Fibroblast of lung (primary cell): ENCODE measurements at regions not wholly inside any gene's neighbourhood (a gene's known extent, or its start where the extent isn't known, plus 50 kb on each side); places are given as distances from the start of the nearest gene placed in this dataset.
"Not testable (repeated sequence)": the region's sequence is repeated elsewhere in the genome, so short reads cannot be mapped to it uniquely, and the experiment has no call there.

Experiments
- DNase-seq, 2 donors: peaks; one replicate each; pipeline versions ENCODE4 v3.0.0 to v3.0.0-alpha.2; 2010; ENCODE audit warnings: low read depth in 2 of 2
- H2AFZ ChIP-seq: 2 replicates; pipeline ENCODE4 v1.5.1; 2012; ENCODE audit warnings: low read length, control low read depth, inconsistent platforms
- H3K27ac ChIP-seq: 2 replicates; pipeline ENCODE4 v1.5.1; 2011; ENCODE audit warnings: low read length, control low read depth; ENCODE audit not compliant: insufficient read depth
- H3K27me3 ChIP-seq: 2 replicates; pipeline ENCODE4 v1.5.1; 2011; ENCODE audit warnings: mild to moderate bottlenecking, low read length; ENCODE audit not compliant: control insufficient read depth, insufficient read depth
- H3K36me3 ChIP-seq: 2 replicates; pipeline ENCODE4 v1.5.1; 2011; ENCODE audit warnings: low read length; ENCODE audit not compliant: control insufficient read depth, insufficient read depth
- H3K4me1 ChIP-seq: 2 replicates; pipeline ENCODE4 v1.5.1; 2011; ENCODE audit warnings: low read length; ENCODE audit not compliant: control insufficient read depth, insufficient read depth; ENCODE audit errors: extremely low read depth
- H3K4me2 ChIP-seq: 2 replicates; pipeline ENCODE4 v1.5.1; 2011; ENCODE audit warnings: low read length, control low read depth; ENCODE audit not compliant: insufficient read depth; ENCODE audit errors: extremely low read depth
- H3K4me3 ChIP-seq, 4 experiments: fragments of 200-600 bp in 1 of 4; sonication (generic) in 1 of 4; replicated peaks in 1 of 4; 2 replicates each; pipeline ENCODE4 v1.5.1; 2011 to 2016; ENCODE audit warnings: low read length in 4 of 4, low read depth in 3 of 4, mild to moderate bottlenecking in 3 of 4, control low read depth in 2 of 4, inconsistent platforms in 1 of 4, mixed read lengths in 1 of 4; ENCODE audit not compliant: insufficient read depth in 1 of 4; ENCODE audit errors: control extremely low read depth in 1 of 4
- H3K79me2 ChIP-seq: 2 replicates; pipeline ENCODE4 v1.5.1; 2012; ENCODE audit warnings: mild to moderate bottlenecking, low read length, inconsistent platforms; ENCODE audit not compliant: control insufficient read depth, insufficient read depth
- H3K9ac ChIP-seq: 2 replicates; pipeline ENCODE4 v1.5.1; 2011; ENCODE audit warnings: mild to moderate bottlenecking, low read length, control low read depth; ENCODE audit not compliant: insufficient read depth
- H3K9me3 ChIP-seq: 2 replicates; pipeline ENCODE4 v1.5.1; 2012; ENCODE audit warnings: low read depth, low read length; ENCODE audit not compliant: control insufficient read depth, insufficient read depth
- H4K20me1 ChIP-seq: 2 replicates; pipeline ENCODE4 v1.5.1; 2011; ENCODE audit warnings: low read length; ENCODE audit not compliant: control insufficient read depth, insufficient read depth; ENCODE audit errors: extremely low read depth
- EZH2 ChIP-seq: IDR thresholded peaks from 2 replicates; pipeline ENCODE4 v1.5.1; 2012; ENCODE audit warnings: low read length, control low read depth, mild to moderate bottlenecking; ENCODE audit errors: missing control alignments
- TF ChIP-seq, protein P1 (sequence below), 2 donors: IDR thresholded peaks in 1 of 2; conservative IDR thresholded peaks in 1 of 2; 1 replicate in 1 of 2; 2 replicates in 1 of 2; pipeline ENCODE4 v1.5.1; 2011 to 2012; ENCODE audit warnings: low read length in 2 of 2, control low read depth in 1 of 2, inconsistent platforms in 1 of 2, low read depth in 1 of 2, mild to moderate bottlenecking in 1 of 2

GRCh38 chr11:67745181-67745726 is 70.8 kb upstream of the ALDH3B2 start:
- H3K4me3 ChIP-seq = no peak overlapping the region
- no peaks in the 10 kb centered on the region for H3K79me2 ChIP-seq
- no peak overlapping the region for H2AFZ ChIP-seq
- no peak for DNase-seq
- H3K9ac ChIP-seq = no peak overlapping the region
- no peak for TF ChIP-seq EZH2
- TF ChIP-seq, protein P1, sequence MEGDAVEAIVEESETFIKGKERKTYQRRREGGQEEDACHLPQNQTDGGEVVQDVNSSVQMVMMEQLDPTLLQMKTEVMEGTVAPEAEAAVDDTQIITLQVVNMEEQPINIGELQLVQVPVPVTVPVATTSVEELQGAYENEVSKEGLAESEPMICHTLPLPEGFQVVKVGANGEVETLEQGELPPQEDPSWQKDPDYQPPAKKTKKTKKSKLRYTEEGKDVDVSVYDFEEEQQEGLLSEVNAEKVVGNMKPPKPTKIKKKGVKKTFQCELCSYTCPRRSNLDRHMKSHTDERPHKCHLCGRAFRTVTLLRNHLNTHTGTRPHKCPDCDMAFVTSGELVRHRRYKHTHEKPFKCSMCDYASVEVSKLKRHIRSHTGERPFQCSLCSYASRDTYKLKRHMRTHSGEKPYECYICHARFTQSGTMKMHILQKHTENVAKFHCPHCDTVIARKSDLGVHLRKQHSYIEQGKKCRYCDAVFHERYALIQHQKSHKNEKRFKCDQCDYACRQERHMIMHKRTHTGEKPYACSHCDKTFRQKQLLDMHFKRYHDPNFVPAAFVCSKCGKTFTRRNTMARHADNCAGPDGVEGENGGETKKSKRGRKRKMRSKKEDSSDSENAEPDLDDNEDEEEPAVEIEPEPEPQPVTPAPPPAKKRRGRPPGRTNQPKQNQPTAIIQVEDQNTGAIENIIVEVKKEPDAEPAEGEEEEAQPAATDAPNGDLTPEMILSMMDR (conservative IDR thresholded peaks at IDR 0.05 in 1 of 2, IDR thresholded peaks at IDR 0.05 in 1 of 2; ENCODE audit: low read depth in 1 of 2, low read length in 2 of 2) = no peak
- no peaks in the 10 kb centered on the region for H3K4me1 ChIP-seq
- no peak overlapping the region for H3K4me2 ChIP-seq
- H3K9me3 ChIP-seq = no peaks in the 10 kb centered on the region
- H3K27me3 ChIP-seq = no peaks in the 10 kb centered on the region
- no peak overlapping the region for H3K27ac ChIP-seq
- no peaks in the 10 kb centered on the region for H3K36me3 ChIP-seq
- H4K20me1 ChIP-seq = no peaks in the 10 kb centered on the region

GRCh38 chr11:67744231-67744630 is 69.8 kb upstream of the ALDH3B2 start:
- not testable (repeated sequence) for H3K4me3 ChIP-seq, DNase-seq, H3K4me1 ChIP-seq, H2AFZ ChIP-seq, H3K79me2 ChIP-seq, H3K9ac ChIP-seq, H3K27ac ChIP-seq, H3K27me3 ChIP-seq, H3K9me3 ChIP-seq, H4K20me1 ChIP-seq, H3K4me2 ChIP-seq, H3K36me3 ChIP-seq

DNA sequence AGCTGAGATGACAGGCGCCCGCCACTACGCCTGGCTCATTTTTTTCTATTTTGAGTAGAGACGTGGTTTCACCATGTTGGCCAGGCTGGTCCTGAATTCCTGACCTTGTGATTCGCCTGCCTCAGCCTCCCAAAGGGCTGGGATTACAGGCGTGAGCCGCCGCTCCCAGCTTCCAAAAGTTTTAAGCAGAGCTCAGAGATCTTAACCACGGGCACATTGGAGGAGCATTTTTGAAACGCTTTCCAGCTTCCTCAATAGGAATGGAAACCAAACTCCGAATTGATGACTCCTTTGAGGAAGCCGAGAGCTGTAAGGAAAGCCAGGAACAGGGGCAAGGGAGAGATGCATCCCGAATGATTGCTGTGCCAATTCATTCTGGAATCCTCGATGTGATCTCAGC is 63.8 kb upstream of the ALDH3B2 start:
- not testable (repeated sequence) for H3K36me3 ChIP-seq, DNase-seq, H4K20me1 ChIP-seq

GRCh38 chr11:67737562-67738080 is 63.2 kb upstream of the ALDH3B2 start:
- not testable (repeated sequence) for H3K9ac ChIP-seq, H2AFZ ChIP-seq, H3K4me2 ChIP-seq, H3K79me2 ChIP-seq, H3K36me3 ChIP-seq, H3K27ac ChIP-seq, H3K27me3 ChIP-seq, H3K4me3 ChIP-seq, H3K4me1 ChIP-seq, H4K20me1 ChIP-seq, H3K9me3 ChIP-seq, DNase-seq

More for the DNA sequence above, 63.8 kb upstream of the ALDH3B2 start:
- H3K27ac ChIP-seq, H3K9ac ChIP-seq, H3K4me2 ChIP-seq, H3K4me1 ChIP-seq, H3K9me3 ChIP-seq, H3K27me3 ChIP-seq, H3K79me2 ChIP-seq, H3K4me3 ChIP-seq, H2AFZ ChIP-seq: not testable (repeated sequence)
